H1 (cell line): ENCODE measurements at regions not wholly inside any gene's neighbourhood (a gene's known extent, or its start where the extent isn't known, plus 50 kb on each side); places are given as distances from the start of the nearest gene placed in this dataset.
A peak's percentile ranks its signal among the peaks of the same experiment; 100 is the strongest.

Experiments
- CTCF ChIA-PET: fragments of 300-600 bp; sonication (Branson Sonifier 250); formaldehyde crosslinking; loops from one replicate; lab custom pipeline; 2021; ENCODE audit not compliant: partially characterized antibody; lab: Charles Lee
- POLR2A ChIA-PET: fragments of 300-600 bp; sonication (Branson Sonifier 250); formaldehyde crosslinking; loops from one replicate; lab custom pipeline; 2021; ENCODE audit warnings: inconsistent platforms; ENCODE audit not compliant: partially characterized antibody; lab: Charles Lee
- DNase-seq, 2 experiments: peaks; one replicate each; pipeline versions ENCODE4 v3.0.0 to v3.0.0-alpha.2; 2010 to 2022; ENCODE audit warnings: low spot score in 2 of 2, low read depth in 1 of 2, mixed read lengths in 1 of 2
- FAIRE-seq: peaks from 2 replicates; lab custom pipeline; 2011; peaks lifted over from hg19 to GRCh38; lab: Jason Lieb, UNC
- H2AFZ ChIP-seq: 2 replicates; pipeline ENCODE4 v1.8.1; 2012; ENCODE audit warnings: low read length, inconsistent platforms
- H2AK5ac ChIP-seq: 2 replicates; pipeline ENCODE4 v1.6.1; 2013; ENCODE audit warnings: low read depth, low read length
- H2BK120ac ChIP-seq: replicated peaks from 2 replicates; pipeline ENCODE3; 2013; ENCODE audit warnings: low read depth, low read length, inconsistent platforms
- H2BK12ac ChIP-seq: 2 replicates; pipeline ENCODE4 v1.6.1; 2013; ENCODE audit warnings: low read depth, low read length
- H2BK15ac ChIP-seq: 2 replicates; pipeline ENCODE4 v1.6.1; 2013; ENCODE audit warnings: low read length
- H2BK20ac ChIP-seq: 2 replicates; pipeline ENCODE4 v1.6.1; 2013; ENCODE audit warnings: low read length
- H2BK5ac ChIP-seq: 2 replicates; pipeline ENCODE4 v1.6.1; 2013; ENCODE audit warnings: low read depth, low read length
- H3K14ac ChIP-seq: 2 replicates; pipeline ENCODE4 v1.6.1; 2013; ENCODE audit warnings: inconsistent platforms; ENCODE audit not compliant: insufficient read length
- H3K18ac ChIP-seq: 2 replicates; pipeline ENCODE4 v1.6.1; 2013; ENCODE audit warnings: low read length; ENCODE audit errors: extremely low read depth
- H3K23ac ChIP-seq: 2 replicates; pipeline ENCODE4 v1.6.1; 2013; ENCODE audit warnings: inconsistent platforms; ENCODE audit not compliant: insufficient read length
- H3K23me2 ChIP-seq: 2 replicates; pipeline ENCODE4 v1.6.1; 2013; ENCODE audit warnings: low read depth, low read length
- H3K27ac ChIP-seq: 2 replicates; pipeline ENCODE4 v1.6.1; 2011; ENCODE audit warnings: low read depth, low read length, inconsistent platforms
- H3K27me3 ChIP-seq, 4 experiments: replicated peaks in 1 of 4; 1 replicate in 1 of 4; 2 replicates in 3 of 4; pipeline versions ENCODE4 v1.6.1 to v1.8.1; 2011 to 2013; ENCODE audit warnings: low read length in 3 of 4, mild to moderate bottlenecking in 3 of 4, inconsistent platforms in 2 of 4, mixed read lengths in 2 of 4, moderate library complexity in 1 of 4; ENCODE audit not compliant: control insufficient read depth in 3 of 4, insufficient read depth in 3 of 4; ENCODE audit errors: extremely low read depth in 1 of 4
- H3K36me3 ChIP-seq, 4 experiments: 2 replicates each; pipeline versions ENCODE4 v1.6.1 to v1.8.1; 2011 to 2013; ENCODE audit warnings: mild to moderate bottlenecking in 4 of 4, low read length in 3 of 4, moderate library complexity in 2 of 4, control low read depth in 1 of 4, inconsistent platforms in 1 of 4; ENCODE audit not compliant: insufficient read depth in 4 of 4, control insufficient read depth in 2 of 4
- H3K4ac ChIP-seq: replicated peaks from 2 replicates; pipeline ENCODE3; 2013; ENCODE audit warnings: low read length, low read depth, mixed read lengths, inconsistent platforms; ENCODE audit not compliant: insufficient read length
- H3K4me1 ChIP-seq, 4 experiments: replicated peaks in 1 of 4; 1 replicate in 1 of 4; 2 replicates in 3 of 4; pipeline versions ENCODE4 v1.6.1 to v1.8.1; 2011 to 2013; ENCODE audit warnings: low read length in 3 of 4, inconsistent platforms in 2 of 4, mixed read lengths in 1 of 4; ENCODE audit not compliant: insufficient read depth in 4 of 4, control insufficient read depth in 3 of 4
- H3K4me2 ChIP-seq, 2 experiments: 2 replicates each; pipeline versions ENCODE4 v1.6.1 to v1.8.1; 2011 to 2013; ENCODE audit warnings: low read depth in 2 of 2, low read length in 2 of 2, control low read depth in 1 of 2, inconsistent platforms in 1 of 2, mild to moderate bottlenecking in 1 of 2; ENCODE audit not compliant: insufficient read depth in 1 of 2
- H3K4me3 ChIP-seq, 4 experiments: fragments of 200-600, 300-600 bp in 1 of 4; sonication (generic), shearing (Covaris generic), sonication (Bioruptor Twin) in 1 of 4; 2 replicates each; pipeline versions ENCODE4 v1.5.1 to v1.8.1; 2011 to 2016; ENCODE audit warnings: low read length in 4 of 4, low read depth in 3 of 4, control low read depth in 2 of 4, inconsistent platforms in 2 of 4, mild to moderate bottlenecking in 2 of 4, mixed read lengths in 1 of 4, moderate library complexity in 1 of 4; ENCODE audit not compliant: insufficient read depth in 2 of 4; ENCODE audit errors: extremely low read depth in 1 of 4
- H3K56ac ChIP-seq: replicated peaks from 2 replicates; pipeline ENCODE3; 2013; ENCODE audit warnings: low read depth, mild to moderate bottlenecking, mixed read lengths, low read length, inconsistent platforms; ENCODE audit not compliant: insufficient read length
- H3K79me1 ChIP-seq: 2 replicates; pipeline ENCODE4 v1.6.1; 2013; ENCODE audit warnings: low read depth, low read length, control low read depth
- H3K79me2 ChIP-seq, 2 experiments: 2 replicates each; pipeline versions ENCODE4 v1.6.1 to v1.8.1; 2012 to 2013; ENCODE audit warnings: low read length in 2 of 2, mild to moderate bottlenecking in 2 of 2, inconsistent platforms in 1 of 2; ENCODE audit not compliant: insufficient read depth in 2 of 2, control insufficient read depth in 1 of 2
- H3K9ac ChIP-seq, 4 experiments: replicated peaks in 1 of 4; 1 replicate in 1 of 4; 2 replicates in 3 of 4; pipeline versions ENCODE4 v1.6.1 to v1.8.1; 2011 to 2013; ENCODE audit warnings: low read depth in 3 of 4, low read length in 3 of 4, control low read depth in 2 of 4, mild to moderate bottlenecking in 2 of 4, moderate library complexity in 2 of 4, inconsistent platforms in 1 of 4; ENCODE audit errors: extremely low read depth in 1 of 4
- H3K9me3 ChIP-seq, 2 experiments: 2 replicates each; pipeline versions ENCODE4 v1.6.1 to v1.8.1; 2012 to 2013; ENCODE audit warnings: mild to moderate bottlenecking in 2 of 2, moderate library complexity in 2 of 2, control low read depth in 1 of 2, inconsistent platforms in 1 of 2, low read depth in 1 of 2, low read length in 1 of 2, mixed read lengths in 1 of 2; ENCODE audit not compliant: insufficient read depth in 2 of 2
- H4K20me1 ChIP-seq, 2 experiments: replicated peaks in 1 of 2; 2 replicates each; pipeline versions ENCODE3 to v1.8.1; 2011 to 2013; ENCODE audit warnings: inconsistent platforms in 2 of 2, low read length in 2 of 2, mild to moderate bottlenecking in 1 of 2; ENCODE audit not compliant: insufficient read depth in 2 of 2, control insufficient read depth in 1 of 2
- H4K5ac ChIP-seq: 2 replicates; pipeline ENCODE4 v1.6.1; 2013; ENCODE audit warnings: low read length, low read depth, mixed read lengths, inconsistent platforms; ENCODE audit not compliant: insufficient read length
- H4K8ac ChIP-seq: 2 replicates; pipeline ENCODE4 v1.8.0; 2013; ENCODE audit warnings: mild to moderate bottlenecking, moderate library complexity, low read length, inconsistent platforms; ENCODE audit not compliant: insufficient read depth; ENCODE audit errors: extremely low read depth
- H4K91ac ChIP-seq: replicated peaks from 2 replicates; pipeline ENCODE3; 2013; ENCODE audit warnings: low read length, mixed read lengths, inconsistent platforms; ENCODE audit not compliant: insufficient read length
- RAD21 ChIP-seq, 2 experiments: IDR thresholded peaks in 1 of 2; conservative IDR thresholded peaks in 1 of 2; 2 replicates each; pipeline ENCODE4 v1.6.1; 2011; ENCODE audit warnings: low read depth in 2 of 2, low read length in 2 of 2, improper control_type of control experiment in 1 of 2, inconsistent platforms in 1 of 2, mild to moderate bottlenecking in 1 of 2, moderate library complexity in 1 of 2
- ZNF274 ChIP-seq: IDR thresholded peaks from 2 replicates; pipeline ENCODE4 v1.7.0; 2012; ENCODE audit warnings: low read length, borderline replicate concordance; ENCODE audit errors: extremely low read depth
- WGBS, 2 experiments: shearing (Covaris generic) in 1 of 2; methylation state at CpG; one replicate each; pipeline versions ENCODE4 v1.1.6 to v1.1.7; 2013 to 2015; ENCODE audit warnings: low lambda C conversion rate in 2 of 2, mixed read lengths in 2 of 2, inconsistent platforms in 1 of 2, low coverage in 1 of 2, missing lambda C conversion rate in 1 of 2; ENCODE audit not compliant: insufficient replicate concordance in 2 of 2, insufficient coverage in 1 of 2, insufficient read length in 1 of 2; ENCODE audit errors: extremely low coverage in 1 of 2, missing lambda C conversion rate in 1 of 2; 5-methylcytosine and 5-hydroxymethylcytosine counted together
- TF ChIP-seq, protein P1 (sequence below), 3 experiments: IDR thresholded peaks; 1 replicate in 2 of 3; 2 replicates in 1 of 3; pipeline versions ENCODE4 v1.5.1 to v1.6.1; 2011; ENCODE audit warnings: low read length in 3 of 3, mild to moderate bottlenecking in 3 of 3, inconsistent platforms in 2 of 3, low read depth in 1 of 3, moderate library complexity in 1 of 3; ENCODE audit not compliant: insufficient read depth in 1 of 3; ENCODE audit errors: control extremely low read depth in 1 of 3

DNA sequence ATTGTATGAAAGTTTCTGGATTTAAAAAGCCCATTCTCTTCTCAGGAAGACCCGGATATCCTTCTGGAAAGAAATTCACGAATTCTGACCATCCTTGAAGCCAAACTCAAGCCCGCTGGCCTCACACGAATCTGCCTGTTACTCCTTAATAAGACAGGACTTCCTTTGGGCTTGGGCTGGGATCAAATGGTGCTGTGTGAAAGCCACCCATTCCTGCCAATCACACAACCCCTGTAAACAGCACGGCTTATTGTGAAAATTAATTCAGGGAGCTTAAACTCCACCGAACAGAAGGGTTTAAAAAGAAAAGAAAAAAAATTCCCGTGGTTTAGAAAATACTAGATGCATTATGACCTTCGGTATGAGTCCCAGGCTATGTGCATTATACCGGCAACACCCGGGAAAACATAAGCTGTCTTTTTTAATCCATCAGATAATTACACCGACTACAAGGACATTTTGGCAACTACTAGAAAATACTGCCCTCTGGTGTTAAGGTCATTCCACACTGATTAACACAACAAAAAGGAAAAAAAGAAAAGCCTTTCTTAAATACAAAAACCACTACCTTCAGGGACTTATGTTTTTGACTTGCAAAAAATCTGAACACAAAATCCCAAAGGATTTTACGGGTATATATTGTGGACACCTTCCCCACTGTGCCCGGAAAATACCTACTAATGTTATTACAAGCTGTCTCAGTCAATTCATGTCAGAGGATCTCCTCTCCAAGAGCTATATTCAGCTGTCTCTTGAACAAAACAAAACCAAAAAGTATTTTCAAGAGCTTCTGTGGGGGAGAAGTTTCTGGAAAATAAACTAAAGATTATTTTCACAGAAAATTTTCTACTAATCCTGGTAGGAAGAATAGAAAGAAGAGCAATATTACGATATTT is 76.0 kb upstream of the LSM14A start:
- Histone ChIP-seq H2AFZ (no peak overlapping the region), H3K36me3 (no peaks in the 10 kb centered on the region), H4K5ac (no peak overlapping the region), H4K8ac (no peak overlapping the region), H3K4me1 (no peaks in the 10 kb centered on the region; a peak in 1 of 7 replicates), H2BK12ac (no peak overlapping the region), H3K27ac (no peak overlapping the region), H3K23me2 (no peaks in the 10 kb centered on the region), H3K23ac (no peak overlapping the region), H2BK5ac (no peak overlapping the region), H4K91ac (no peak overlapping the region), H3K4me2 (peak overlapping the region in 1 of 2 experiments; percentile 36; a peak in 3 of 4 replicates), H3K18ac (no peak overlapping the region), H3K4me3 (peak overlapping the region in 2 of 4 experiments; percentile 21 to 48; a peak in 5 of 8 replicates), H2BK15ac (no peak overlapping the region), H3K79me2 (no peaks in the 10 kb centered on the region), H2BK120ac (no peak overlapping the region), H3K9me3 (no peaks in the 10 kb centered on the region), H2AK5ac (no peak overlapping the region), H4K20me1 (no peaks in the 10 kb centered on the region), H3K27me3 (no peaks in the 10 kb centered on the region), H3K9ac (no peak overlapping the region), H3K56ac (no peak overlapping the region), H3K14ac (no peak overlapping the region), H2BK20ac (no peak overlapping the region), H3K79me1 (no peaks in the 10 kb centered on the region), H3K4ac (no peak overlapping the region)
- 33% methylated on average over 14 of the region's 14 CpGs; no CpG with 5 or more reads in 1 of the 2 experiments for WGBS, 2 experiments
- POLR2A ChIA-PET = interaction anchor here (0.8 to 1.4 kb wide), 5 partner anchors 13 to 319 kb away, joined by 3 read pairs; partner anchors contain the start of gene KCTD15
- CTCF ChIA-PET = interaction anchor here (0.6 to 3.2 kb wide), 65 partner anchors 9 to 573 kb away, joined by 3 to 68 read pairs (median 4); partner anchors contain the start of gene KCTD15
- TF ChIP-seq ZNF274 = no peak
- TF ChIP-seq, protein P1, sequence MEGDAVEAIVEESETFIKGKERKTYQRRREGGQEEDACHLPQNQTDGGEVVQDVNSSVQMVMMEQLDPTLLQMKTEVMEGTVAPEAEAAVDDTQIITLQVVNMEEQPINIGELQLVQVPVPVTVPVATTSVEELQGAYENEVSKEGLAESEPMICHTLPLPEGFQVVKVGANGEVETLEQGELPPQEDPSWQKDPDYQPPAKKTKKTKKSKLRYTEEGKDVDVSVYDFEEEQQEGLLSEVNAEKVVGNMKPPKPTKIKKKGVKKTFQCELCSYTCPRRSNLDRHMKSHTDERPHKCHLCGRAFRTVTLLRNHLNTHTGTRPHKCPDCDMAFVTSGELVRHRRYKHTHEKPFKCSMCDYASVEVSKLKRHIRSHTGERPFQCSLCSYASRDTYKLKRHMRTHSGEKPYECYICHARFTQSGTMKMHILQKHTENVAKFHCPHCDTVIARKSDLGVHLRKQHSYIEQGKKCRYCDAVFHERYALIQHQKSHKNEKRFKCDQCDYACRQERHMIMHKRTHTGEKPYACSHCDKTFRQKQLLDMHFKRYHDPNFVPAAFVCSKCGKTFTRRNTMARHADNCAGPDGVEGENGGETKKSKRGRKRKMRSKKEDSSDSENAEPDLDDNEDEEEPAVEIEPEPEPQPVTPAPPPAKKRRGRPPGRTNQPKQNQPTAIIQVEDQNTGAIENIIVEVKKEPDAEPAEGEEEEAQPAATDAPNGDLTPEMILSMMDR (IDR thresholded peaks at IDR 0.05; ENCODE audit: control extremely low read depth in 1 of 3, insufficient read depth in 1 of 3, low read depth in 1 of 3, low read length in 3 of 3) = peak in 2 of 3 experiments; percentile 53 to 57; a peak in 2 of 4 replicates
- peak; percentile 76 to 80 for TF ChIP-seq RAD21 (IDR thresholded peaks at IDR 0.05 in 1 of 2, conservative IDR thresholded peaks at IDR 0.05 in 1 of 2; ENCODE audit: low read depth in 2 of 2, low read length in 2 of 2)
- no peak for DNase-seq
- peak; percentile 86 for FAIRE-seq
